CD8-positive, alpha-beta memory T cell (primary cell): ENCODE measurements at regions not wholly inside any gene's neighbourhood (a gene's known extent, or its start where the extent isn't known, plus 50 kb on each side); places are given as distances from the start of the nearest gene placed in this dataset.

Experiments
- CTCF ChIA-PET: fragments of 350-600 bp; sonication (Branson Sonifier 250); formaldehyde crosslinking; loops from one replicate; lab custom pipeline; 2021; ENCODE audit warnings: antibody characterized with exemption; lab: Charles Lee
- POLR2A ChIA-PET: fragments of 350-600 bp; sonication (Branson Sonifier 250); formaldehyde crosslinking; loops from one replicate; lab custom pipeline; 2021; ENCODE audit warnings: antibody characterized with exemption; lab: Charles Lee
- DNase-seq, 5 donors: peaks; one replicate each; pipeline versions ENCODE4 v3.0.0 to v3.0.0-alpha.2; 2020 to 2022; ENCODE audit warnings: mixed read lengths in 1 of 5
- H3K27ac ChIP-seq: one replicate; pipeline ENCODE4 v1.7.0; 2013; ENCODE audit warnings: low read depth, mild to moderate bottlenecking, low read length, moderate library complexity
- H3K27me3 ChIP-seq: 2 replicates; pipeline ENCODE4 v1.7.0; 2013; ENCODE audit warnings: low read length, mild to moderate bottlenecking; ENCODE audit not compliant: insufficient read depth, poor library complexity, severe bottlenecking
- H3K36me3 ChIP-seq: 2 replicates; pipeline ENCODE4 v1.7.0; 2013; ENCODE audit warnings: mild to moderate bottlenecking, low read length, moderate library complexity; ENCODE audit not compliant: insufficient read depth
- H3K4me1 ChIP-seq: 2 replicates; pipeline ENCODE4 v1.7.0; 2013; ENCODE audit warnings: mild to moderate bottlenecking, low read length, moderate library complexity; ENCODE audit not compliant: insufficient read depth
- H3K4me3 ChIP-seq: 2 replicates; pipeline ENCODE4 v1.7.0; 2013; ENCODE audit warnings: mild to moderate bottlenecking, low read length
- H3K9me3 ChIP-seq: 2 replicates; pipeline ENCODE4 v1.7.0; 2013; ENCODE audit warnings: mild to moderate bottlenecking, low read length
- H3K27ac Mint-ChIP-seq, 8 donors: one replicate each; pipeline ENCODE4 v1.8.0; 2020 to 2021; ENCODE audit warnings: mixed read lengths in 8 of 8, mild to moderate bottlenecking in 6 of 8, inconsistent platforms in 3 of 8, moderate library complexity in 3 of 8
- H3K27me3 Mint-ChIP-seq, 2 donors: one replicate each; pipeline ENCODE4 v1.8.0; 2020 to 2021; ENCODE audit warnings: mixed read lengths in 2 of 2, mild to moderate bottlenecking in 1 of 2, moderate library complexity in 1 of 2
- H3K36me3 Mint-ChIP-seq, 3 donors: one replicate each; pipeline ENCODE4 v1.8.0; 2020 to 2021; ENCODE audit warnings: mixed read lengths in 3 of 3, inconsistent platforms in 1 of 3, mild to moderate bottlenecking in 1 of 3
- H3K4me1 Mint-ChIP-seq, 3 donors: one replicate each; pipeline ENCODE4 v1.8.0; 2020 to 2021; ENCODE audit warnings: mixed read lengths in 3 of 3, inconsistent platforms in 1 of 3, mild to moderate bottlenecking in 1 of 3
- H3K4me3 Mint-ChIP-seq, 7 donors: one replicate each; pipeline ENCODE4 v1.8.0; 2020 to 2021; ENCODE audit warnings: mixed read lengths in 7 of 7, mild to moderate bottlenecking in 6 of 7, moderate library complexity in 4 of 7, inconsistent platforms in 2 of 7
- H3K9me3 Mint-ChIP-seq, 5 donors: one replicate each; pipeline ENCODE4 v1.8.0; 2020 to 2022; ENCODE audit warnings: mixed read lengths in 5 of 5, mild to moderate bottlenecking in 3 of 5, moderate library complexity in 2 of 5, inconsistent platforms in 1 of 5

DNA sequence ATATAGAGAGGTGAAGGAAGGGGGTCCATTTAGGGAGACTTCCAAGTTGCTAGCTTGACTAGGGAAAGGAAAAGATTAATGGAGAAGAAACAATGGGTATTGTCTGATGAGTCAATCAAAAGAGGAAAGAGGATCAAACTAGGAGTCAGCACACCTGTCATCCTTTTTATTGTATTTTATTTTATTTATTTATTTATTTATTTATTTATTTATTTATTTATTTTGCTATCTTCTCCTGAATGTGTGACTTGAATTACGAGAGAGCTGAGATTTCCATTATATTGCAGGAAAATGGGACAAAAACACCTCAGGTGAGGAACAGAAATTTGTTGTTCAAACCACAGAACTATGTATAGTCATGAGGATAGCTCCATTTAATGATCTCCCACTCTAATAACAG is 58.9 kb downstream of the NUDT11 start:
- POLR2A ChIA-PET: no interaction called here

DNA sequence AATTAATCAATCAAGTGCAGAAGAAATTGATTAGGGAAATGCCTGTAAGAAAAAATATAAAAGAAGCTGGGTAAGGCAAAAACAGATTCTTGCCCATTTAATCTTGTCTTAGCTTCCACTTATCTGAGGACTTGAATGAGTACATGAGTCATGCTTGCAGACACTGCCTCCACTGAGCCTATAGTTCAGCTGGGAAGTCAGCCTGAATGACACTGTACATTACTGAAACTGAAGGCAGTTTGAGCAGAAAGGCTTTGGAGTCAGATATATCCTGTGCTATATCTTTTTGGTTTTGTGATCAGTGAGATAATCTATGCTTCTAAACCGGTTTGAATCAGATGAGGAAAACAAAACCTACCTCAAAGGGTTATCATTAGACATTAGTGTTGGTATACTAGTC is 61.3 kb downstream of the NUDT11 start:
- Mint-ChIP-seq H3K27ac (peak overlapping the region in 1 of 8 donors; percentile 25), H3K4me3 (no peak overlapping the region), H3K36me3 (no peaks in the 10 kb centered on the region), H3K27me3 (peaks cover 8 to 9% of the 10 kb centered on the region in 2 donors), H3K4me1 (no peaks in the 10 kb centered on the region), H3K9me3 (no peaks in the 10 kb centered on the region)
- POLR2A ChIA-PET: no interaction called here
- no peaks in the 10 kb centered on the region for H3K4me1 ChIP-seq
- DNase-seq: no peak
- H3K36me3 ChIP-seq: no peaks in the 10 kb centered on the region
- H3K9me3 ChIP-seq: no peaks in the 10 kb centered on the region
- CTCF ChIA-PET: no interaction called here
- H3K27ac ChIP-seq: no peak overlapping the region
- H3K27me3 ChIP-seq: no peaks in the 10 kb centered on the region
- H3K4me3 ChIP-seq: no peak overlapping the region

More for the DNA sequence above, 58.9 kb downstream of the NUDT11 start:
- peaks cover 8 to 9% of the 10 kb centered on the region in 2 donors for H3K27me3 Mint-ChIP-seq
- no peaks in the 10 kb centered on the region for H3K9me3 ChIP-seq
- no peak overlapping the region for H3K4me3 Mint-ChIP-seq
- no peaks in the 10 kb centered on the region for H3K27me3 ChIP-seq
- no peaks in the 10 kb centered on the region for H3K4me1 ChIP-seq
- no peak for DNase-seq
- CTCF ChIA-PET: no interaction called here
- no peaks in the 10 kb centered on the region for H3K9me3 Mint-ChIP-seq
- H3K36me3 ChIP-seq: no peaks in the 10 kb centered on the region
- no peaks in the 10 kb centered on the region for H3K36me3 Mint-ChIP-seq
- H3K4me3 ChIP-seq: no peak overlapping the region
- H3K4me1 Mint-ChIP-seq: no peaks in the 10 kb centered on the region
- no peak overlapping the region for H3K27ac ChIP-seq
- H3K27ac Mint-ChIP-seq: no peak overlapping the region

DNA sequence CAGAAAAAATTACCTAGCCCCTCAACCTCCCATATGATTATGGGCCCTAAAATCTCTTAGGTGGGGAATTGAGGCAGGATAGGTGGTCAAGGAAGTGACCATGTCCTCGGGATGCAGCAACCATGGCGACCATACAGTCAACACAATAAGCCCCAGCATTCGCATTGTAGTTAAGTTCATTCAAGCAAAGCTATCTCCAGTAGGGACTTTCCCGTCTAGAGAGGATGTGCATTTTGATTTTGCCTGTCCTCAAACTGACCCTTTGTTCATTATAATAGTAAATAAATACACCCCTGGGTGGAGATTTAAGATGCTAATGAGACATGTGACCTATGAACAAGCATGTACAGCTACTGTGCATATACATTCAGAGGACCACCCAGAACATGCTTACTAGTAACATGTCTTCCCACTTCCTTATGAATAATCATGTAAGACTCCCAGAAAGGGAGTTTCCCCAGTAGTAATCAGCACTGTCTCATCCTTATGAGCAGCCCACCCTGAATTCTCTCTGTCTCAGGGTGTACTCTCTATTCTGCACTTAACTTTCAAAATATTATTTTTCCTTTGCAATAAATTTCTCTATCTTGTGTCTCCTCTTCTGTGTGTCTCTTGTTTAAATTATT is 74.3 kb downstream of the NUDT11 start:
- no peaks in the 10 kb centered on the region for H3K9me3 ChIP-seq
- no peaks in the 10 kb centered on the region for H3K36me3 Mint-ChIP-seq
- DNase-seq: no peak
- no peaks in the 10 kb centered on the region for H3K27me3 ChIP-seq
- no peaks in the 10 kb centered on the region for H3K4me1 Mint-ChIP-seq
- POLR2A ChIA-PET: no interaction called here
- H3K27ac Mint-ChIP-seq: no peak overlapping the region
- H3K4me3 Mint-ChIP-seq: no peak overlapping the region
- CTCF ChIA-PET: interaction anchor here (1.8 kb wide), 1 partner anchor 26 kb away, joined by 6 read pairs; no protein-coding TSS in a partner anchor
- H3K9me3 Mint-ChIP-seq: no peaks in the 10 kb centered on the region
- no peaks in the 10 kb centered on the region for H3K36me3 ChIP-seq
- peaks cover 0 to 6% of the 10 kb centered on the region in 2 donors for H3K27me3 Mint-ChIP-seq
- no peak overlapping the region for H3K4me3 ChIP-seq
- H3K4me1 ChIP-seq: no peaks in the 10 kb centered on the region
- H3K27ac ChIP-seq: no peak overlapping the region

GRCh38 chrX:51420610-51421009 is 75.8 kb downstream of the NUDT11 start:
- Histone ChIP-seq H3K36me3 (no peaks in the 10 kb centered on the region), H3K4me3 (no peak overlapping the region), H3K27me3 (no peaks in the 10 kb centered on the region), H3K27ac (no peak overlapping the region), H3K4me1 (no peaks in the 10 kb centered on the region), H3K9me3 (no peaks in the 10 kb centered on the region)
- DNase-seq: peak in 2 of 5 donors; percentile 14 to 43
- Mint-ChIP-seq H3K4me3 (no peak overlapping the region), H3K4me1 (no peaks in the 10 kb centered on the region), H3K27ac (no peak overlapping the region), H3K9me3 (no peaks in the 10 kb centered on the region), H3K27me3 (peaks cover 0 to 6% of the 10 kb centered on the region in 2 donors), H3K36me3 (no peaks in the 10 kb centered on the region)
- ChIA-PET POLR2A (no interaction called here), CTCF (interaction anchor here (1.0 to 1.8 kb wide), 7 partner anchors 9 to 84 kb away, joined by 3 to 6 read pairs (median 4); no protein-coding TSS in a partner anchor)

DNA sequence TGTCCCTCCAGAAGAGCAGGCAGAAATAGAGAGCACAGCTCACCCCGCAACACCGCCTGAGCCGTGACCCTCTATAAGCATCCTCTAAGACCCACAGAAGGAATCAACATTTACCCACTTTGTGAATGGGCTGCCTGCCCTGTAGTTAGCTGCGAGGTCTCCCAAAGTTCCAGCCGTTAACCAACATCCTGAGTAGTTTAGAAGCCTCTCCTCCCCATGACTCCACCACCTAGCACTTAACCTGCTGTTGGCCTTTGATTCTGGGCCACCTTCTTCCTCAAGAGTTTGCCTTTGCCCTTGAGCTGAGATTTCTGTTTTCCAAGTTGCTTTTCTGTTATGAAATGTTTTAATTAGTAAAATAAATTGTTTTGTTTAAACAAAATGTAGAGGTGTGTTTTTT is 75.8 kb downstream of the NUDT10 start:
- no peak overlapping the region for H3K27ac Mint-ChIP-seq
- CTCF ChIA-PET: no interaction called here
- no peaks in the 10 kb centered on the region for H3K27me3 ChIP-seq
- POLR2A ChIA-PET: no interaction called here
- no peaks in the 10 kb centered on the region for H3K36me3 ChIP-seq
- H3K4me1 Mint-ChIP-seq: no peaks in the 10 kb centered on the region
- DNase-seq: no peak
- no peaks in the 10 kb centered on the region for H3K36me3 Mint-ChIP-seq
- no peaks in the 10 kb centered on the region for H3K9me3 ChIP-seq
- H3K4me1 ChIP-seq: no peaks in the 10 kb centered on the region
- H3K27me3 Mint-ChIP-seq: peaks cover 0 to 14% of the 10 kb centered on the region in 2 donors
- H3K27ac ChIP-seq: no peak overlapping the region
- H3K9me3 Mint-ChIP-seq: no peaks in the 10 kb centered on the region
- no peak overlapping the region for H3K4me3 Mint-ChIP-seq
- no peak overlapping the region for H3K4me3 ChIP-seq

GRCh38 chrX:51407520-51408409 is 75.1 kb downstream of the NUDT10 start:
- no peaks in the 10 kb centered on the region for H3K9me3 ChIP-seq
- H3K4me1 Mint-ChIP-seq: no peaks in the 10 kb centered on the region
- H3K36me3 ChIP-seq: no peaks in the 10 kb centered on the region
- DNase-seq: no peak
- peaks cover 0 to 13% of the 10 kb centered on the region in 2 donors for H3K27me3 Mint-ChIP-seq
- H3K27ac ChIP-seq: no peak overlapping the region
- no peak overlapping the region for H3K4me3 ChIP-seq
- ChIA-PET POLR2A (no interaction called here), CTCF (no interaction called here)
- no peak overlapping the region for H3K4me3 Mint-ChIP-seq
- no peak overlapping the region for H3K27ac Mint-ChIP-seq
- no peaks in the 10 kb centered on the region for H3K27me3 ChIP-seq
- no peaks in the 10 kb centered on the region for H3K36me3 Mint-ChIP-seq
- H3K4me1 ChIP-seq: no peaks in the 10 kb centered on the region
- no peaks in the 10 kb centered on the region for H3K9me3 Mint-ChIP-seq

DNA sequence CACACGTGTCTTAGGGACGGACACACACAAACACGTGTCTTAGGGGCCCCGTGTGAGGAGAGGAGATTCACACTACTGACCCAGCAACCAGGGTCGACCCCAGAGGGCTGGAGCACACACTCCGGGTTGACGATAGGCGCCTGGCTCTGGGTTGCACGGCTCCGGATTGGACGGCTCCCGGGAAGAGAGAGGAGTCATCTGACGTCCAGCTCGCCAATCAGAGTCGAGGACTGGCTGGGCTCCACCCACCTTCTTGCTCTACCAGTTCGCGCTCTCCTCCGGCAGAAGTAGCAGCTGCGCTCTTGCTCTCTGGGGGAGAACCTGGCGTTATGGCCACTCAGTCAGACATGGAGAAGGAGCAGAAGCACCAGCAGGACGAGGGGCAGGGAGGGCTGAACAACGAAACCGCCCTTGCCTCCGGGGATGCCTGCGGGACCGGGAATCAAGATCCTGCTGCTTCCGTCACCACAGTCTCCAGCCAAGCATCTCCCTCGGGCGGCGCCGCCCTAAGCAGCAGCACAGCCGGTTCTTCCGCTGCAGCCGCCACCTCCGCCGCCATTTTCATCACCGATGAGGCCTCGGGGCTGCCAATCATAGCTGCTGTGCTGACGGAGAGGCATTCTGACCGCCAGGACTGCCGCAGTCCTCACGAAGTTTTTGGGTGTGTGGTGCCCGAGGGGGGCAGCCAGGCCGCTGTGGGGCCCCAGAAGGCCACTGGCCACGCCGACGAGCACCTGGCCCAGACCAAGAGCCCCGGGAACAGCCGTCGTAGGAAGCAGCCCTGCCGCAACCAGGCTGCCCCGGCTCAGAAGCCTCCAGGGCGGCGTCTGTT is 74.3 kb downstream of the NUDT10 start:
- CTCF ChIA-PET: no interaction called here
- H3K27ac Mint-ChIP-seq: no peak overlapping the region
- Histone ChIP-seq H3K9me3 (no peaks in the 10 kb centered on the region), H3K36me3 (no peaks in the 10 kb centered on the region), H3K27me3 (no peaks in the 10 kb centered on the region), H3K4me1 (no peaks in the 10 kb centered on the region), H3K27ac (no peak overlapping the region), H3K4me3 (no peak overlapping the region)
- peaks cover 0 to 13% of the 10 kb centered on the region in 2 donors for H3K27me3 Mint-ChIP-seq
- H3K9me3 Mint-ChIP-seq: no peaks in the 10 kb centered on the region
- no peak overlapping the region for H3K4me3 Mint-ChIP-seq
- no peaks in the 10 kb centered on the region for H3K4me1 Mint-ChIP-seq
- H3K36me3 Mint-ChIP-seq: no peaks in the 10 kb centered on the region
- POLR2A ChIA-PET: no interaction called here
- DNase-seq: no peak

DNA sequence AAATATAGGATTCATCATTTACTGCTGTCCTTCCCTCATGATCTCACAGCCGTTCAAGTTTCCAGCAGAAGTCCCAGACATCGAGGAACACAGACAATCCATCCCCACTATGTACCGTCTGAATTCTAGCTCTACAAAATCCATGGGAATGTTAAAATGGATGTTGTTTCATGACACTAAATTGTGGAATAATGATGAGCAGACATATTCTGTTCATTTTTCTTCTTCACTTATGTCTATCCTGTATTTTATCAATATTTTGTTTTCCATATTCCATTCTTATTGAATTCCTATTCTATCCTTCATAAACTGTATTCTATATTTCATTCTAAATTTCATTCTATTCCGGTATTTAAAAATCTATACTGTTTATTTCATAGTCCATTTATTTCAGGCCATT is 71.8 kb downstream of the NUDT10 start:
- H3K27me3 ChIP-seq: no peaks in the 10 kb centered on the region
- Mint-ChIP-seq H3K36me3 (no peaks in the 10 kb centered on the region), H3K27me3 (peaks cover 0 to 13% of the 10 kb centered on the region in 2 donors), H3K4me1 (peaks cover 0 to 9% (median 0%) of the 10 kb centered on the region in 3 donors), H3K27ac (no peak overlapping the region), H3K9me3 (no peaks in the 10 kb centered on the region), H3K4me3 (no peak overlapping the region)
- no peaks in the 10 kb centered on the region for H3K9me3 ChIP-seq
- H3K36me3 ChIP-seq: no peaks in the 10 kb centered on the region
- H3K4me3 ChIP-seq: no peak overlapping the region
- DNase-seq: no peak
- H3K27ac ChIP-seq: no peak overlapping the region
- POLR2A ChIA-PET: no interaction called here
- no peaks in the 10 kb centered on the region for H3K4me1 ChIP-seq
- CTCF ChIA-PET: no interaction called here
